ENCODE measurements at regions not wholly inside any gene's neighbourhood (a gene's known extent, or its start where the extent isn't known, plus 50 kb on each side); places are given as distances from the start of the nearest gene placed in this dataset.

DNA sequence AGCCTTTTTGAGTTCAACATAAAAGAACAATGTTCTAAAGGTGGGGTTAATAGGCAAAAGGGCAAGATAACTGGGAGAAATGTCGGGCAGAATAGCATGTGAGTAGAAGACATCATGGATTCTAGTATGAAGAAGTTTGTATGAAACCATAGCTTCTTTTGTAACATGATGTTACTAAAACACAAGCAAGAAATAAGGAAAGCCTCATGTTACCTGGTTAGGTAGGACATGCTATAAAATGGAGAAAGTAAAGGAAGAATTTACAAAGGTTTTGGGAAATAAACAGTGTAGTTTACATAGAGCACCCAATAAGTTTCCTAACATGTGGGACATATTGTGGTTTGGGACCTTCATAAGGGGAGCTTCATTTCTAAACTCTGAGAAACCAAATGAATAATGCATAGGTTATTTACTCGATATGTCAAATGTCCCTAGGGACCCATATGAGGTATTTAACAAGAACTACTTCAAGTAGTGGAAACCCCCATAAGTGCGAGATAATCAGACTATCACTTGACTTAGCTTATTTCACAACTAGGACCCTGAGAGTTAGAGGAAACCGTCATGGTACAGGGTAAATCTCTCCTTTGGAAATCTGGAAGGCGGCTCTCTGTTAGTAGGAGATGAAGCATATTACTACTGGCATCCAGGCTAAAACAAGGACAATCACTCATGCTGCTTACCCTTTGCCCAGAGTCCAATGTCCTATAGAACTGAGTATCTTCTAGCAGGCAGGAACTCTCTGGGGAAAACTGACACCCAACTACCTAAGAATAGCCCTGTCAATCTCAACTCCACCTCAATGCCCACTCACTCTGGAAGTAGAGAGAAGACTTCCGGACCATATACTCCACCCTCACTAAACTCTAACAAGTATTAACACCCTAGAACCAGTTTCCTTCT, 57.5 kb downstream of the ILRUN start:
- TF ChIP-seq, protein P1, sequence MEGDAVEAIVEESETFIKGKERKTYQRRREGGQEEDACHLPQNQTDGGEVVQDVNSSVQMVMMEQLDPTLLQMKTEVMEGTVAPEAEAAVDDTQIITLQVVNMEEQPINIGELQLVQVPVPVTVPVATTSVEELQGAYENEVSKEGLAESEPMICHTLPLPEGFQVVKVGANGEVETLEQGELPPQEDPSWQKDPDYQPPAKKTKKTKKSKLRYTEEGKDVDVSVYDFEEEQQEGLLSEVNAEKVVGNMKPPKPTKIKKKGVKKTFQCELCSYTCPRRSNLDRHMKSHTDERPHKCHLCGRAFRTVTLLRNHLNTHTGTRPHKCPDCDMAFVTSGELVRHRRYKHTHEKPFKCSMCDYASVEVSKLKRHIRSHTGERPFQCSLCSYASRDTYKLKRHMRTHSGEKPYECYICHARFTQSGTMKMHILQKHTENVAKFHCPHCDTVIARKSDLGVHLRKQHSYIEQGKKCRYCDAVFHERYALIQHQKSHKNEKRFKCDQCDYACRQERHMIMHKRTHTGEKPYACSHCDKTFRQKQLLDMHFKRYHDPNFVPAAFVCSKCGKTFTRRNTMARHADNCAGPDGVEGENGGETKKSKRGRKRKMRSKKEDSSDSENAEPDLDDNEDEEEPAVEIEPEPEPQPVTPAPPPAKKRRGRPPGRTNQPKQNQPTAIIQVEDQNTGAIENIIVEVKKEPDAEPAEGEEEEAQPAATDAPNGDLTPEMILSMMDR (IDR thresholded peaks at IDR 0.05) = no peak
- TF ChIP-seq POLR2A (IDR thresholded peaks at IDR 0.05) = no peak
- Histone ChIP-seq H3K9me3 (replicated peaks in 1 of 3) (no peaks in the 10 kb centered on the region), H3K27me3 (no peaks in the 10 kb centered on the region), H3K27ac (no peak overlapping the region), H3K4me3 (no peak overlapping the region), H3K36me3 (replicated peaks in 1 of 2) (no peaks in the 10 kb centered on the region), H3K4me1 (replicated peaks in 1 of 2) (no peaks in the 10 kb centered on the region)
- intact Hi-C loops (cut with DNase I) = no loop called here
- DNase-seq = no peak
- 92 to 96% (median 93%) methylated on average over 6 of the region's 6 CpGs for WGBS, 4 donors

DNA sequence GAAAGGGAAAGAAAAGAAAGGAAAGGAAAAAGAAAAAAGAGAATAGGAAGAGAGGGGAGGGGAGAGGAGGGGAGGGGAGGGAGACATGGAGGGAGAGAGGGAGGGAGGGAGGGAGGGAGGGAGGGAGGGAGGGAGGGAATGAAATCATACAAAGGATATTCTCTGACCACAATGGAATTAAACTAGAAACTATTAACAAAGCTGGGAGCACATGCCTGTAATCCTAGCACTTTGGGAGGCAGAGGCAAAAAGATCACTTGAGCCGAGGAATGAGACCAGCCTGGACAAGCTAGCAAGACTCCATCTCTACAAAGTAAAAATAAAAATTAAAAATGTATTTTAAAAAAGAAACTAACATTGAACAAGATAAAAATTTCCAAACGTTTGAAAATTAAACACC, 62.8 kb downstream of the ILRUN start:
- WGBS, 4 donors = 74 to 77% (median 75%) methylated on average over 2 of the region's 2 CpGs
- Histone ChIP-seq H3K4me1 (replicated peaks in 1 of 2) (peaks cover 4 to 12% of the 10 kb centered on the region in 2 donors), H3K27ac (no peak overlapping the region), H3K27me3 (no peaks in the 10 kb centered on the region), H3K36me3 (replicated peaks in 1 of 2) (no peaks in the 10 kb centered on the region), H3K4me3 (no peak overlapping the region), H3K9me3 (replicated peaks in 1 of 3) (no peaks in the 10 kb centered on the region)
- intact Hi-C loops (cut with DNase I) = no loop called here
- no peak for DNase-seq
- no peak for TF ChIP-seq POLR2A (IDR thresholded peaks at IDR 0.05)
- TF ChIP-seq, protein P1 (IDR thresholded peaks at IDR 0.05) = no peak

DNA sequence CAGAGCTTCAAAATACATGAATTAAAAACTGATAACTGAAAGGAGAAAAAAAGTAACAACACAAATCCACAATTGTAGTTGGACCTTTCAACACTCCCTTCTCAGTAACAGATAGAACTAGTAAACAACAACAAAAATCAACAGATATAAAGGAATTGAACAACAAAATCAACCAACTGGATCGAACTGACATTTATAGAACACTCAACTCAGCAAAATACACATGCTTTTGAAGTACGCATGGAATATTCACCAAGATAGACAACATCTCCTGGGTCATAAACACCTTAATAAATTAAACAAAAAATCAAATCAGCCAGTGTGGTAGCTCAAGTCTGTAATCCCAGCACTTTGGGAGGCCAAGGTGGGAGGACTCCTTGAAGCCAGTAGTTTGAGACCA, 63.3 kb downstream of the ILRUN start:
- DNase-seq = no peak
- Histone ChIP-seq H3K36me3 (replicated peaks in 1 of 2) (no peaks in the 10 kb centered on the region), H3K9me3 (replicated peaks in 1 of 3) (no peaks in the 10 kb centered on the region), H3K4me1 (replicated peaks in 1 of 2) (peaks cover 4 to 12% of the 10 kb centered on the region in 2 donors), H3K27ac (no peak overlapping the region), H3K27me3 (no peaks in the 10 kb centered on the region), H3K4me3 (no peak overlapping the region)
- 95 to 100% (median 98%) methylated on average over 2 of the region's 2 CpGs for WGBS, 4 donors
- intact Hi-C loops (cut with DNase I) = no loop called here
- TF ChIP-seq, protein P1 (IDR thresholded peaks at IDR 0.05) = no peak
- TF ChIP-seq POLR2A (IDR thresholded peaks at IDR 0.05) = no peak

DNA sequence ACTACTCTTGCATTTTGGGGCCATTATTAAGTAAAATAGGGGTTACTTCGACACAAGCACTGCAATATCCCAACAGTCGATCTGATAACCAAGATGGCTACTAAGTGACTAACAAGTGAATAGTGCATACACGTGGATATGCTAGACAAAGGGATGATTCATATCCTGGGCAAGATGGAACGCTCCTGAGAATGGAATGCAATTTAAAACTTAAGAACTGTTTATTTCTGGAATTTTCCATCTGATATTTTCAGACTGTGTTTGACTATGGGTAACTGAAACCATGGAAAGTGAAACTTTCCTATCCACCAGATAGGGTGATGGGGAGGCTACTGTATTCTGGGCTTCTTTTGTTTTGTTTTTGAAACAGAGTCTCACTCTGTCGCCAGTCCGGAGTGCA, 66.5 kb downstream of the ILRUN start:
- H3K9me3 ChIP-seq (replicated peaks in 1 of 3) = no peaks in the 10 kb centered on the region
- no peaks in the 10 kb centered on the region for H3K27me3 ChIP-seq
- peaks cover 4 to 12% of the 10 kb centered on the region in 2 donors for H3K4me1 ChIP-seq (replicated peaks in 1 of 2)
- no peak for TF ChIP-seq POLR2A (IDR thresholded peaks at IDR 0.05)
- TF ChIP-seq, protein P1 (IDR thresholded peaks at IDR 0.05) = no peak
- intact Hi-C loops (cut with DNase I) = no loop called here
- DNase-seq = no peak
- WGBS, 4 donors = 70 to 75% (median 71%) methylated on average over 6 of the region's 6 CpGs
- peak overlapping the region in 2 of 5 donors; percentile 14 to 18 for H3K27ac ChIP-seq
- no peaks in the 10 kb centered on the region for H3K36me3 ChIP-seq (replicated peaks in 1 of 2)
- H3K4me3 ChIP-seq = no peak overlapping the region

All from adrenal gland (tissue), 9 donors.